ENCODE measurements at regions not wholly inside any gene's neighbourhood (a gene's known extent, or its start where the extent isn't known, plus 50 kb on each side); places are given as distances from the start of the nearest gene placed in this dataset.
A peak's percentile ranks its signal among the peaks of the same experiment; 100 is the strongest.
"Not testable (repeated sequence)": the region's sequence is repeated elsewhere in the genome, so short reads cannot be mapped to it uniquely, and the experiment has no call there.

GRCh38 chr21:9361615-9362014 is 1159.8 kb upstream of the TPTE start:
- intact Hi-C loops (cut with micrococcal nuclease); H3K27ac Mint-ChIP-seq; H3K27ac ChIP-seq (ENCODE audit: low read depth, low read length); H3K27me3 Mint-ChIP-seq; H3K9me3 ChIP-seq (ENCODE audit: control insufficient read depth in 1 of 2, low read length in 2 of 2); H3K36me3 Mint-ChIP-seq; POLR2A ChIA-PET (ENCODE audit: partially characterized antibody); CTCF ChIA-PET (ENCODE audit: partially characterized antibody); H3K4me1 ChIP-seq (ENCODE audit: insufficient read depth, low read length); H3K4me1 Mint-ChIP-seq; H3K27me3 ChIP-seq (ENCODE audit: insufficient read depth, low read length); H3K9me3 Mint-ChIP-seq; H3K4me3 ChIP-seq (ENCODE audit: low read length in 2 of 2); H3K36me3 ChIP-seq (ENCODE audit: insufficient read depth, low read length); H3K4me3 Mint-ChIP-seq: not testable (repeated sequence)
- DNase-seq: peak in 1 of 5 donors; percentile 27

DNA sequence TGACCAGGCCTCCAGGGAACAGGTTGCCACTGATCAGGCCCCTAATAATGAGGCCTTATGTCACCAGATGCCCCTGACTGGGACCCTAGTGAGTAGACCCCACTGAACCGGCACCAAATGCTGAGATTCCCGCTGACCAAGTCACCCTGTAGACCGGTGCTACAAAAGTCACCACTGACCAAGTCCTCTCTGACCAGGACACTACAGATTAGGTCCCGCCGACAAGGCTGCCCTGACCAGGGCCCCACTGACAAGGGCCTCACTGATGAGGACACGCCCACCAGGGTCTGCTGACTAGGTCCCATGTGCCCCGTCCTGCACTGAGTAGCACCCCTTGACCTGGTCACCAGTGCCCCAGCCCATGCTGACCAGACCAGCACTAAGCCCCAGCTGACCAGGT is 1159.1 kb upstream of the TPTE start:
- H3K9me3 ChIP-seq (ENCODE audit: control insufficient read depth in 1 of 2, low read length in 2 of 2); H3K36me3 Mint-ChIP-seq; H3K27ac Mint-ChIP-seq; POLR2A ChIA-PET (ENCODE audit: partially characterized antibody); H3K4me3 Mint-ChIP-seq; H3K4me1 Mint-ChIP-seq; H3K4me3 ChIP-seq (ENCODE audit: low read length in 2 of 2); H3K4me1 ChIP-seq (ENCODE audit: insufficient read depth, low read length); H3K27me3 Mint-ChIP-seq; intact Hi-C loops (cut with micrococcal nuclease); CTCF ChIA-PET (ENCODE audit: partially characterized antibody); H3K27me3 ChIP-seq (ENCODE audit: insufficient read depth, low read length); H3K36me3 ChIP-seq (ENCODE audit: insufficient read depth, low read length); H3K9me3 Mint-ChIP-seq; H3K27ac ChIP-seq (ENCODE audit: low read depth, low read length): not testable (repeated sequence)
- peak in 1 of 5 donors; percentile 13 for DNase-seq

- peak in 1 of 5 donors; percentile 37 for DNase-seq
- H3K36me3 ChIP-seq (ENCODE audit: insufficient read depth, low read length); H3K36me3 Mint-ChIP-seq; H3K4me1 Mint-ChIP-seq; CTCF ChIA-PET (ENCODE audit: partially characterized antibody); H3K4me1 ChIP-seq (ENCODE audit: insufficient read depth, low read length); H3K27me3 ChIP-seq (ENCODE audit: insufficient read depth, low read length); H3K27ac ChIP-seq (ENCODE audit: low read depth, low read length); H3K27ac Mint-ChIP-seq; H3K9me3 Mint-ChIP-seq; intact Hi-C loops (cut with micrococcal nuclease); H3K9me3 ChIP-seq (ENCODE audit: control insufficient read depth in 1 of 2, low read length in 2 of 2); H3K4me3 Mint-ChIP-seq; H3K4me3 ChIP-seq (ENCODE audit: low read length in 2 of 2); POLR2A ChIA-PET (ENCODE audit: partially characterized antibody); H3K27me3 Mint-ChIP-seq: not testable (repeated sequence)
Measured at GRCh38 chr21:9365815-9366214, 1155.6 kb upstream of the TPTE start.

- H3K9me3 Mint-ChIP-seq; H3K4me1 Mint-ChIP-seq; H3K27me3 ChIP-seq (ENCODE audit: insufficient read depth, low read length); POLR2A ChIA-PET (ENCODE audit: partially characterized antibody); DNase-seq; H3K9me3 ChIP-seq (ENCODE audit: control insufficient read depth in 1 of 2, low read length in 2 of 2); H3K36me3 ChIP-seq (ENCODE audit: insufficient read depth, low read length); intact Hi-C loops (cut with micrococcal nuclease); H3K36me3 Mint-ChIP-seq; H3K27me3 Mint-ChIP-seq; H3K4me3 Mint-ChIP-seq; H3K27ac Mint-ChIP-seq; H3K27ac ChIP-seq (ENCODE audit: low read depth, low read length); H3K4me3 ChIP-seq (ENCODE audit: low read length in 2 of 2); H3K4me1 ChIP-seq (ENCODE audit: insufficient read depth, low read length); CTCF ChIA-PET (ENCODE audit: partially characterized antibody): not testable (repeated sequence)
Measured at GRCh38 chr21:9366578-9366977, 1154.8 kb upstream of the TPTE start.

Data from CD4-positive, alpha-beta memory T cell (primary cell).